Astrocyte of the spinal cord (primary cell): ENCODE measurements at regions not wholly inside any gene's neighbourhood (a gene's known extent, or its start where the extent isn't known, plus 50 kb on each side); places are given as distances from the start of the nearest gene placed in this dataset.

Experiments
- DNase-seq: peaks from one replicate; pipeline ENCODE4 v3.0.0; 2011; ENCODE audit warnings: low read depth, low spot score
- H3K4me3 ChIP-seq: 2 replicates; pipeline ENCODE4 v1.5.1; 2011; ENCODE audit warnings: low read depth, mild to moderate bottlenecking, low read length, moderate library complexity
- CTCF ChIP-seq: IDR thresholded peaks from 2 replicates; pipeline ENCODE4 v1.5.1; 2012; ENCODE audit warnings: low read depth, mild to moderate bottlenecking, low read length, inconsistent platforms
- in situ Hi-C: cut with HindIII; loops from 2 replicates; pipeline ENCODE4 v1.10.0; 2017; ENCODE audit warnings: low sequenced_read_pairs

- in situ Hi-C loops, result no loop called here
Observed at GRCh38 chr7:42987648-42988214, 55.6 kb downstream of the MRPL32 start.

GRCh38 chr7:42991024-42991423 is 58.8 kb downstream of the MRPL32 start:
- in situ Hi-C loops, result no loop called here
- no peak overlapping the region for H3K4me3 ChIP-seq
- no peak for DNase-seq
- no peak for TF ChIP-seq CTCF

More at GRCh38 chr7:42987648-42988214, 55.6 kb downstream of the MRPL32 start:
- H3K4me3 ChIP-seq, result no peak overlapping the region
- TF ChIP-seq CTCF, result no peak
- DNase-seq, result no peak

- in situ Hi-C loops, result no loop called here
- H3K4me3 ChIP-seq, result no peak overlapping the region
- TF ChIP-seq CTCF, result no peak
- DNase-seq, result no peak
Observed at GRCh38 chr7:42991913-42992591, 59.9 kb downstream of the MRPL32 start.

- no peak overlapping the region for H3K4me3 ChIP-seq
- DNase-seq, result peak; percentile 5
- in situ Hi-C loops, result no loop called here
- TF ChIP-seq CTCF, result no peak
Observed at GRCh38 chr7:42993038-42993437, 60.9 kb downstream of the MRPL32 start.

GRCh38 chr7:42994096-42994495 is 61.9 kb downstream of the MRPL32 start:
- DNase-seq, result no peak
- TF ChIP-seq CTCF, result no peak
- no peak overlapping the region for H3K4me3 ChIP-seq
- in situ Hi-C loops, result no loop called here

- DNase-seq, result no peak
- in situ Hi-C loops, result no loop called here
- no peak overlapping the region for H3K4me3 ChIP-seq
- TF ChIP-seq CTCF, result no peak
Observed at GRCh38 chr7:42997611-42998010, 65.4 kb downstream of the MRPL32 start.
